ENCODE measurements at regions not wholly inside any gene's neighbourhood (a gene's known extent, or its start where the extent isn't known, plus 50 kb on each side); places are given as distances from the start of the nearest gene placed in this dataset.

- CTCF ChIA-PET = no interaction called here
- intact Hi-C loops (cut with micrococcal nuclease) = no loop called here
- TF ChIP-seq CTCF (conservative IDR thresholded peaks at IDR 0.05; ENCODE audit: low read depth, low read length) = no peak
- TF ChIP-seq EZH2 (IDR thresholded peaks at IDR 0.05; ENCODE audit: low read length, unreplicated experiment) = no peak
- no peak for TF ChIP-seq EZH2phosphoT487 (IDR thresholded peaks at IDR 0.05; ENCODE audit: borderline replicate concordance, low read length)
- Histone ChIP-seq H3K79me2 (ENCODE audit: low read length) (no peaks in the 10 kb centered on the region), H3K4me2 (ENCODE audit: low read length) (no peak overlapping the region), H3K27ac (ENCODE audit: low read length) (no peak overlapping the region), H3F3A (ENCODE audit: low read length, unreplicated experiment) (no peaks in the 10 kb centered on the region), H3K9me3 (ENCODE audit: low read length) (no peaks in the 10 kb centered on the region), H3K4me1 (ENCODE audit: insufficient read depth, low read length) (0 out of 2 replicates have a peak, but pooled peaks cover 5% of the 10 kb centered on the region), H3K36me3 (ENCODE audit: low read depth, low read length) (no peaks in the 10 kb centered on the region), H3K4me3 (ENCODE audit: low read length) (no peak overlapping the region), H3K9me2 (replicated peaks; ENCODE audit: low read length) (no peaks in the 10 kb centered on the region), H3K27me3 (ENCODE audit: low read length) (no peaks in the 10 kb centered on the region), H4K20me1 (ENCODE audit: low read length) (no peaks in the 10 kb centered on the region), H2AFZ (ENCODE audit: low read length) (no peak overlapping the region), H3K9ac (ENCODE audit: low read length) (no peak overlapping the region)
- DNase-seq = no peak
- BruUV-seq (replicated peaks) = no TSS peak
- POLR2A ChIA-PET (ENCODE audit: unreplicated experiment) = no interaction called here
- no peak for ATAC-seq
These were observed 79.8 kb upstream of the GRK3 start for GRCh38 chr22:25484521-25485315.

GRCh38 chr22:25485626-25486545 lies 78.6 kb upstream of the GRK3 start:
- Histone ChIP-seq H3K4me2 (ENCODE audit: low read length) (no peak overlapping the region), H3K27ac (ENCODE audit: low read length) (no peak overlapping the region), H3K9me2 (replicated peaks; ENCODE audit: low read length) (no peaks in the 10 kb centered on the region), H3K9ac (ENCODE audit: low read length) (no peak overlapping the region), H3K4me1 (ENCODE audit: insufficient read depth, low read length) (0 out of 2 replicates have a peak, but pooled peaks cover 5% of the 10 kb centered on the region), H3F3A (ENCODE audit: low read length, unreplicated experiment) (no peaks in the 10 kb centered on the region), H3K9me3 (ENCODE audit: low read length) (no peaks in the 10 kb centered on the region), H3K79me2 (ENCODE audit: low read length) (no peaks in the 10 kb centered on the region), H3K36me3 (ENCODE audit: low read depth, low read length) (no peaks in the 10 kb centered on the region), H2AFZ (ENCODE audit: low read length) (no peak overlapping the region), H4K20me1 (ENCODE audit: low read length) (no peaks in the 10 kb centered on the region), H3K4me3 (ENCODE audit: low read length) (no peak overlapping the region), H3K27me3 (ENCODE audit: low read length) (no peaks in the 10 kb centered on the region)
- no peak for DNase-seq
- BruUV-seq (replicated peaks) = no TSS peak
- POLR2A ChIA-PET (ENCODE audit: unreplicated experiment) = no interaction called here
- no peak for ATAC-seq
- TF ChIP-seq EZH2phosphoT487 (IDR thresholded peaks at IDR 0.05; ENCODE audit: borderline replicate concordance, low read length) (no peak), CTCF (conservative IDR thresholded peaks at IDR 0.05; ENCODE audit: low read depth, low read length) (no peak), EZH2 (IDR thresholded peaks at IDR 0.05; ENCODE audit: low read length, unreplicated experiment) (no peak)
- CTCF ChIA-PET = no interaction called here
- intact Hi-C loops (cut with micrococcal nuclease) = no loop called here

All from PC-3 (cell line).